ENCODE measurements at regions not wholly inside any gene's neighbourhood (a gene's known extent, or its start where the extent isn't known, plus 50 kb on each side); places are given as distances from the start of the nearest gene placed in this dataset.

DNA sequence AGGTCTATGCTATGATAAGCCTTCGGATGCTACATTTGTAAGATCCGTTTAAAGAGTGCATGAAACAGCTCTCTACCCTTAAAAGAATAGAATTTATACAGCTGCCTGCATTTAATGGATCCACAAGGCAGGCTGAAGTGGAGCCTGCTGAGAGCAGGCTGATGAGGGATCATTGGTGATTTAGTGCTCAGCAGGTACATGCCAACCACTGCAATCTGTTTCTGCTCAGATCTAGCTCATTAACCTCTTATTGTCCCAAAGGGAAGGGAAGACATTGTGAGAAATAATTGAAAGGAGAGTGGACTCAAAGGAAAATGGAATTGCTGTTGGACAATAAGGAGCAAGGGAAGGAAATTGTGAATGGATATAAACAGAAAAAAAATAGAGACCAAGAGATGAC, 822.6 kb downstream of the TRIB2 start:
- Histone ChIP-seq H3K27me3 (no peaks in the 10 kb centered on the region), H3K4me3 (no peak overlapping the region), H3K4me1 (no peaks in the 10 kb centered on the region), H3K9me3 (no peaks in the 10 kb centered on the region), H3K27ac (no peak overlapping the region), H3K36me3 (no peaks in the 10 kb centered on the region)
- DNase-seq: no peak
- TF ChIP-seq, protein P1, sequence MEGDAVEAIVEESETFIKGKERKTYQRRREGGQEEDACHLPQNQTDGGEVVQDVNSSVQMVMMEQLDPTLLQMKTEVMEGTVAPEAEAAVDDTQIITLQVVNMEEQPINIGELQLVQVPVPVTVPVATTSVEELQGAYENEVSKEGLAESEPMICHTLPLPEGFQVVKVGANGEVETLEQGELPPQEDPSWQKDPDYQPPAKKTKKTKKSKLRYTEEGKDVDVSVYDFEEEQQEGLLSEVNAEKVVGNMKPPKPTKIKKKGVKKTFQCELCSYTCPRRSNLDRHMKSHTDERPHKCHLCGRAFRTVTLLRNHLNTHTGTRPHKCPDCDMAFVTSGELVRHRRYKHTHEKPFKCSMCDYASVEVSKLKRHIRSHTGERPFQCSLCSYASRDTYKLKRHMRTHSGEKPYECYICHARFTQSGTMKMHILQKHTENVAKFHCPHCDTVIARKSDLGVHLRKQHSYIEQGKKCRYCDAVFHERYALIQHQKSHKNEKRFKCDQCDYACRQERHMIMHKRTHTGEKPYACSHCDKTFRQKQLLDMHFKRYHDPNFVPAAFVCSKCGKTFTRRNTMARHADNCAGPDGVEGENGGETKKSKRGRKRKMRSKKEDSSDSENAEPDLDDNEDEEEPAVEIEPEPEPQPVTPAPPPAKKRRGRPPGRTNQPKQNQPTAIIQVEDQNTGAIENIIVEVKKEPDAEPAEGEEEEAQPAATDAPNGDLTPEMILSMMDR (IDR thresholded peaks at IDR 0.05): no peak
- TF ChIP-seq POLR2A (IDR thresholded peaks at IDR 0.05): no peak

DNA sequence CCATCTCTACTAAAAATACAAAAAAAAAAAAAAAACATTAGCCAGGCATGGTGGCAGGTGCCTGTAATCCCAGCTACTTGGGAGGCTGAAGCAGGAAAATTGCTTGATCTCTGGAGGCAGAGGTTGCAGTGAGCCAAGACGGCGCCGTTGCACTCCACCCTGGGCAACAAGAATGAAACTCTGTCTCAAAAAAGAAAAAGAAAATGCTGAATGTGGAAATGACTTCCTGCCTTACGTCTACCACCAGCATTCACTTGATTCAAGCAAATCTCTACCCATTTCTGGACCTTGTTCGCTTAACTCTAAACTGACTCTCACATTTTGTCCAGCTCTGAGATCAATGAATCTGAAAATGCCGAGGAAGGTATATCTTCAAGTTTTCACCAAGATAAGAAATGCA, 825.3 kb downstream of the TRIB2 start:
- H3K36me3 ChIP-seq: no peaks in the 10 kb centered on the region
- no peak for TF ChIP-seq POLR2A (IDR thresholded peaks at IDR 0.05)
- TF ChIP-seq, protein P1 (IDR thresholded peaks at IDR 0.05): no peak

DNA sequence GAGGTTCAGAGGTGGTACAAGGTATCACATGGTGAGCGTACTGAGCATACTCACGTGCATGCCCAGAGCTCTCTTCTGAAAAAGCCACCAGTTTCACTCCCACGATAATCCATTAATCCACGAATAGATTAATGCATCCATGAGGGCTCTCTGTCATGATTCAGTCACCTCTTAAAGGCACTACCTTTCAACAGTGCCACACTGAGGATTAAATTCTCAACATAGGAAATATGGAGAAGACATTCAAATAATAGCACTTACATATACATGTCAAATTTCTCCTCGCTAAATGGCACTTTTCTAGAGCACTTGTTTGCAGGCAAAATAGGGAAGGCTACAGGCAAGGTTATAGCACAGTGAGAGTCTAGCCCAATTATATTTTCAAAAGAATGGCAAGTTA, 825.9 kb downstream of the TRIB2 start:
- no peak for DNase-seq
- Histone ChIP-seq H3K9me3 (no peaks in the 10 kb centered on the region), H3K4me3 (no peak overlapping the region), H3K27me3 (no peaks in the 10 kb centered on the region), H3K4me1 (no peaks in the 10 kb centered on the region), H3K36me3 (no peaks in the 10 kb centered on the region), H3K27ac (no peak overlapping the region)
- TF ChIP-seq, protein P1 (IDR thresholded peaks at IDR 0.05): no peak
- TF ChIP-seq POLR2A (IDR thresholded peaks at IDR 0.05): no peak

More for the DNA sequence above, 825.3 kb downstream of the TRIB2 start:
- no peak overlapping the region for H3K4me3 ChIP-seq
- no peaks in the 10 kb centered on the region for H3K4me1 ChIP-seq
- H3K27ac ChIP-seq: no peak overlapping the region
- no peaks in the 10 kb centered on the region for H3K9me3 ChIP-seq
- no peak for DNase-seq
- no peaks in the 10 kb centered on the region for H3K27me3 ChIP-seq

DNA sequence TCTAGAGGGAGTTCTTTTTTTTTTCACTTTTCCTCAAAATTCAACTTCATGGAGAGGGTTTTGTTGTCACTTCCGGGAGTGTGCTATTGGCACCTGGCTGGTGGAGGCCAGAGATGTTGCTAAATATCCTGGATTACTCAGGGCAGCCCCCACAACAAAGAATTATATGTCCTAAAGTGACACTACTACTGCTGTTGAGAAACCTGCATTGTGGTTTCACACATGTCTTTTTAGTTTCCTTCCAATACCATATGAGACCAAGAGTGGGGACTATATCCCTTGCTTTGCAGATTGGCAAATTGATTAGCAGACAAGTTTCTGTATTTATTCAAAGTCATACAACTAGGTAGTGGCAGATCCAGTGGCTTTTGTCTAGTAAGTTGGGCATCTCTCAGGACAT, 826.8 kb downstream of the TRIB2 start:
- Histone ChIP-seq H3K36me3 (no peaks in the 10 kb centered on the region), H3K27me3 (no peaks in the 10 kb centered on the region), H3K4me3 (no peak overlapping the region), H3K27ac (no peak overlapping the region), H3K4me1 (no peaks in the 10 kb centered on the region), H3K9me3 (no peaks in the 10 kb centered on the region)
- TF ChIP-seq, protein P1 (IDR thresholded peaks at IDR 0.05): no peak
- TF ChIP-seq POLR2A (IDR thresholded peaks at IDR 0.05): no peak
- no peak for DNase-seq

DNA sequence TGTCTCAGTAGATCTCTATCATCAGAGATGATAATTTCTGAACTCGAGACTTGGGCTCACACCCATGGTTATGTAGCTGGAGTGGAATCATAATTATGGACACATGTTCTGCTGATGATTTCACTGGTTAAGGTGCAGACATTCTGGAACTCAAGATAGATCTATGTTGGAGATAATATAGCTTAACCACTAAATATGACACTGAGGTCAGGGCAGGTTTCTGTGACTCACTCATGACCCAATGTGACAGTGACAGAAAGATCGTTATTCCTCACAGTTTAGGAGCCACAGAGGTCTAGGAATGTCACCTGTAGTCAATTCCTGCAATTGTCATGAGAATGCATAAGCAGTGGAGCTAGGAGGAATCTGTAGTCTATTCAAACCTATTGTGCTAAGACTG, 828.6 kb downstream of the TRIB2 start:
- Histone ChIP-seq H3K36me3 (no peaks in the 10 kb centered on the region), H3K27ac (no peak overlapping the region), H3K4me3 (no peak overlapping the region), H3K9me3 (no peaks in the 10 kb centered on the region), H3K27me3 (no peaks in the 10 kb centered on the region), H3K4me1 (no peaks in the 10 kb centered on the region)
- TF ChIP-seq, protein P1 (IDR thresholded peaks at IDR 0.05): no peak
- TF ChIP-seq POLR2A (IDR thresholded peaks at IDR 0.05): no peak
- no peak for DNase-seq

DNA sequence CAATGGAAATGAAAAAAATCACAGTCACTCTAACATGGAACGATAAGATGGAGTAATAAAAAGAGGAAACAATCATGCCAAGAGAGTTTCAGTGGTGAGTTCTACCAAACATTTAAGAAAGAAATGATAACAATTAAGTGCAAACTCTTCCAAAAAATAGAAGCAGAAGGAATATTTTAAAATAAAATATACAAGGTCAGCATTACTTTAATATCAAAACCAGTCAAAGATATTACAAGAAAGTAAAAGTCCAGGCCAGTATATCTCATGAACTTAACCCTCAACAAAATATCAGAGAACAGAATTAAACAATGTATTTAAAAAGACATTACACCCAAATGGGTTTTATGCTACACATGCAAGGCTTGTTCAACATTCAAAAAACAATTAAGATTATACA, 829.4 kb downstream of the TRIB2 start:
- no peaks in the 10 kb centered on the region for H3K4me1 ChIP-seq
- no peaks in the 10 kb centered on the region for H3K27me3 ChIP-seq
- no peak for TF ChIP-seq POLR2A (IDR thresholded peaks at IDR 0.05)
- DNase-seq: no peak
- H3K27ac ChIP-seq: no peak overlapping the region
- H3K4me3 ChIP-seq: no peak overlapping the region
- no peaks in the 10 kb centered on the region for H3K36me3 ChIP-seq
- no peaks in the 10 kb centered on the region for H3K9me3 ChIP-seq

Data from Peyer's patch (tissue), 4 donors.